PFSK-1 (cell line): ENCODE measurements at regions not wholly inside any gene's neighbourhood (a gene's known extent, or its start where the extent isn't known, plus 50 kb on each side); places are given as distances from the start of the nearest gene placed in this dataset.

ENCODE experiments used
- FOXP2 ChIP-seq: optimal IDR thresholded peaks from 2 replicates; pipeline ENCODE3; 2011; ENCODE audit warnings: borderline replicate concordance, control low read depth, inconsistent platforms; ENCODE audit not compliant: insufficient read depth; ENCODE audit errors: extremely low read length, extremely low read depth
- POLR2AphosphoS5 ChIP-seq: IDR thresholded peaks from 2 replicates; pipeline ENCODE4 v1.6.1; 2012; ENCODE audit warnings: low read depth, mild to moderate bottlenecking, control low read depth, low read length, moderate library complexity
- SIN3A ChIP-seq: IDR thresholded peaks from 2 replicates; pipeline ENCODE4 v1.6.1; 2012; ENCODE audit warnings: mild to moderate bottlenecking, low read length, moderate library complexity, borderline replicate concordance; ENCODE audit not compliant: insufficient read depth
- TAF1 ChIP-seq: IDR thresholded peaks from 2 replicates; pipeline ENCODE4 v1.6.1; 2012; ENCODE audit warnings: low read length, control low read depth, borderline replicate concordance; ENCODE audit not compliant: insufficient read depth
- TF ChIP-seq, protein P1 (sequence below), 2 experiments: IDR thresholded peaks; 2 replicates each; pipeline versions ENCODE4 v1.6.1 to v1.8.0; 2011 to 2012; ENCODE audit warnings: low read depth in 2 of 2, low read length in 2 of 2, control low read depth in 1 of 2, inconsistent platforms in 1 of 2, mild to moderate bottlenecking in 1 of 2, moderate library complexity in 1 of 2; ENCODE audit not compliant: insufficient read depth in 1 of 2

DNA sequence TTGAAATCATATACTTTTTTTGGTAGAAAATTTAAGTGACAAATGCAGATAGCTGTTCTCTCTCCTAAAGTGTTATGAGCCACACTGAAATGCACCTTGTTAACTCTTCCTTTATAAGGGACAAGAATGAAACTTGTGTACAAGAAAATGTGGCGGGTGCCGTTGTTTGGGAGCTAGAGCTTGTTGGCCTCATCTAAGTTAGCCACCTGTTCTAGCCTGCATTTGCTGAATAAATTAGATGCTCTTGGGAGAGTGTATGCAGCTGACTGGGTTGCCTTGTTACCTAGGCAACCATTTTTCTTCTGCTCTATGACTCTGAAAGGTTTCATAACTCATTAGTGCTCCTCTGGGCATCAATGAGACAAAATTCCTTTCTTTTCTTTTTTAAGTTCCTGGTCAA lies 174.3 kb downstream of the TAF11L14 start:
- TF ChIP-seq POLR2AphosphoS5 (no peak), SIN3A (no peak), TAF1 (no peak), FOXP2 (no peak)
- TF ChIP-seq, protein P1, sequence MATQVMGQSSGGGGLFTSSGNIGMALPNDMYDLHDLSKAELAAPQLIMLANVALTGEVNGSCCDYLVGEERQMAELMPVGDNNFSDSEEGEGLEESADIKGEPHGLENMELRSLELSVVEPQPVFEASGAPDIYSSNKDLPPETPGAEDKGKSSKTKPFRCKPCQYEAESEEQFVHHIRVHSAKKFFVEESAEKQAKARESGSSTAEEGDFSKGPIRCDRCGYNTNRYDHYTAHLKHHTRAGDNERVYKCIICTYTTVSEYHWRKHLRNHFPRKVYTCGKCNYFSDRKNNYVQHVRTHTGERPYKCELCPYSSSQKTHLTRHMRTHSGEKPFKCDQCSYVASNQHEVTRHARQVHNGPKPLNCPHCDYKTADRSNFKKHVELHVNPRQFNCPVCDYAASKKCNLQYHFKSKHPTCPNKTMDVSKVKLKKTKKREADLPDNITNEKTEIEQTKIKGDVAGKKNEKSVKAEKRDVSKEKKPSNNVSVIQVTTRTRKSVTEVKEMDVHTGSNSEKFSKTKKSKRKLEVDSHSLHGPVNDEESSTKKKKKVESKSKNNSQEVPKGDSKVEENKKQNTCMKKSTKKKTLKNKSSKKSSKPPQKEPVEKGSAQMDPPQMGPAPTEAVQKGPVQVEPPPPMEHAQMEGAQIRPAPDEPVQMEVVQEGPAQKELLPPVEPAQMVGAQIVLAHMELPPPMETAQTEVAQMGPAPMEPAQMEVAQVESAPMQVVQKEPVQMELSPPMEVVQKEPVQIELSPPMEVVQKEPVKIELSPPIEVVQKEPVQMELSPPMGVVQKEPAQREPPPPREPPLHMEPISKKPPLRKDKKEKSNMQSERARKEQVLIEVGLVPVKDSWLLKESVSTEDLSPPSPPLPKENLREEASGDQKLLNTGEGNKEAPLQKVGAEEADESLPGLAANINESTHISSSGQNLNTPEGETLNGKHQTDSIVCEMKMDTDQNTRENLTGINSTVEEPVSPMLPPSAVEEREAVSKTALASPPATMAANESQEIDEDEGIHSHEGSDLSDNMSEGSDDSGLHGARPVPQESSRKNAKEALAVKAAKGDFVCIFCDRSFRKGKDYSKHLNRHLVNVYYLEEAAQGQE (IDR thresholded peaks at IDR 0.05; ENCODE audit: insufficient read depth in 1 of 2, low read depth in 2 of 2, low read length in 2 of 2): no peak

DNA sequence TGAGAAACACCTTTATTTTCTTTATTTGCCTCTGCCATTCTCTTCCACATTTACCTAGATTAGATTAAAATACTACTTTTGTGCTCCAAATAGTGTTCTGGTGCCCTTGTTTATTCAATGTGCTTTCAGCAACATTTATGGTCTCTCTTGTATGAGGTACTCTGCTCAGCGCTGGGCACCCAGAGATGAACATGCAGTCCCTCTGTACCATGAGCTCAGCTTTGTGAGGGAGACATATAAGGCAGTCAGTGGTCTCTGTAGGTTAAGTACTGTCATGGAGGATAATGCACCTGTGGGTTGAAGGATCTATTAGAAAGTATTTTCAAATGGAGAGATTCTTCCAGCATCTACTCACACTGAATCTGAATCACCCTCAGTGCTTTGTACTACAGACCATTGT lies 176.5 kb downstream of the TAF11L14 start:
- TF ChIP-seq, protein P1 (IDR thresholded peaks at IDR 0.05; ENCODE audit: insufficient read depth in 1 of 2, low read depth in 2 of 2, low read length in 2 of 2): no peak
- no peak for TF ChIP-seq TAF1
- TF ChIP-seq POLR2AphosphoS5: no peak
- TF ChIP-seq FOXP2: no peak
- TF ChIP-seq SIN3A: no peak

DNA sequence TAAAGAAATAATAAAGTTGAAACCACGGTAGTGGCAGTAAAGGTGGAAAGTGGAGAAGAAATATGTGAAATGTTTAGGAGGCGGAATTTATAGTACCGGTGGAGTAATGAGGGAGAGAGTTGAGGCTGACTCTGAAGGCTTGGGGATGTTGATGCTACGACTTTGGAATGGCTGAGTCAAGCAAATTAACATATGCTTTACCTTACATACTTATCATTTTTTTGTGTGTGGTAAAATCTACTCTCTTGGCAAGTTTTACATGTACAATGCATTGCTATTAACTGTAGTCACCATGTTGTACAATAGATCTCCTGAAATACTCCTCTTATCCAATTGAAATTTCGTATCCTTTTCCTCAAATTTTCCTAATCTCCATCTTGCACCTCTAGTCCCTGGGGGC lies 179.0 kb downstream of the TAF11L14 start:
- no peak for TF ChIP-seq TAF1
- TF ChIP-seq POLR2AphosphoS5: no peak
- TF ChIP-seq FOXP2: no peak

DNA sequence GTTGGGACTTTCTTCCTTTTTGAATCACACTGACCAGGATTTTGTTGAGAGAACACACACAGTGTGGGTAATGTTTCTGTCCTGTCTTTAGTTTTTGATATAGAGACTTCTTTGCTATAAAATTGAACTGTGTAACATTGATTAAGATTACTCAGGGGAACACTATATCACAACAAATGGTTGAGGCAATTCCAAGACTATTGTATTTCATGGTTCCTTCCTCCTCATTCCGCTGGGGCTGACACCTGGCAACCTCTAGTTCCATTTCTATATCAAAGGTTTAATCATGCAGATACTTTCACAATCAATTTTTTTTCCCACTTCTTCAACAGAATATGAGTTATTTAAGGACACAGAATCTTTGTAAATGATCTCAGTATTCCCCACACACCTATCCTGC lies 182.2 kb downstream of the TAF11L14 start:
- TF ChIP-seq TAF1 (no peak), FOXP2 (no peak), SIN3A (no peak), POLR2AphosphoS5 (no peak)
- TF ChIP-seq, protein P1 (IDR thresholded peaks at IDR 0.05; ENCODE audit: insufficient read depth in 1 of 2, low read depth in 2 of 2, low read length in 2 of 2): no peak

DNA sequence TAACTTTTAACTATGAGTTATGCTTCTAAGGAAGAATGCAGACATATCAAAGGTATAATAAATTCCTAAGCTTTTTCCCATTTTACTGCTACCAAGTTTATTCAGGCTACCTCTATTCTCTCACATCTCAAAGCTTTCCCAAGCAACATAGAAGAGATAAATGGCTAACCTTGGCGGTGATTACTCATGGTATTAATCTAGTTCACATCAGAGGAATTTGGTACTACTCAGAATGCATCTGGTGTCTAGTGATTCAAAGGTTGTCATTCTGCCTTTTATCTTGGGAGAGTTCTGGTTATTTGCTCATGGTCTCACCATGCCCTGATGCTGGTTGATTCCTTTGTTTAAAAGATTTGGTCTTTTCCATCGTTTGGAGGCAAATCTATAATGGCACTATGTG lies 182.7 kb downstream of the TAF11L14 start:
- TF ChIP-seq FOXP2: no peak
- no peak for TF ChIP-seq SIN3A

DNA sequence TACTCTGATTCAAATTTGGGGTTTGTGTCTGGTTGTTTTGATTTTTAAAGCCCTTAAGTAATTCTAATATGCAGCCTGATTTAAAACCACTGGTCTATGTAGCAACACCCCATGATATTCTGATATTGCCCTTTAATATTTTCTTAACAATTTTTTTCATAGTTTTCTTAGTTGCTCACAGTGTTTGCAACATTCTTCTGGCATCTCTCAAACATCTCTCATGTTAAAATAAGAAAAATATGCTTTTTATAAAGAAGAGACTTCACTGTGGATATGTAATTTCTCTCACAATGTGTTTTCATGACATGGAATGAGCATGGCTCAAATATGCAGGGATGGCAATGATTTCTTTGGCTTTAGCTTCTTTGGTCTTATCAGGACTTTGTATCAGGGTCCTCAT lies 183.7 kb downstream of the TAF11L14 start:
- TF ChIP-seq, protein P1 (IDR thresholded peaks at IDR 0.05; ENCODE audit: insufficient read depth in 1 of 2, low read depth in 2 of 2, low read length in 2 of 2): no peak
- no peak for TF ChIP-seq POLR2AphosphoS5
